ENCODE measurements at regions not wholly inside any gene's neighbourhood (a gene's known extent, or its start where the extent isn't known, plus 50 kb on each side); places are given as distances from the start of the nearest gene placed in this dataset.
"Not testable (repeated sequence)": the region's sequence is repeated elsewhere in the genome, so short reads cannot be mapped to it uniquely, and the experiment has no call there.

GRCh38 chr10:51014680-51015389 is 59.5 kb upstream of the PRKG1 start:
- Histone ChIP-seq H3K9me3 (ENCODE audit: control insufficient read depth, insufficient read depth, low read length) (no peaks in the 10 kb centered on the region), H2BK15ac (ENCODE audit: low read depth, low read length) (no peak overlapping the region), H3K4me2 (ENCODE audit: low read depth, low read length) (no peak overlapping the region), H3K27ac (ENCODE audit: insufficient read depth, low read length) (no peak overlapping the region), H2BK5ac (ENCODE audit: low read depth, low read length, poor library complexity, severe bottlenecking) (no peak overlapping the region), H3K4me3 (ENCODE audit: insufficient read depth, low read depth, low read length) (no peak overlapping the region), H4K5ac (ENCODE audit: low read depth, low read length) (no peak overlapping the region), H3K9ac (ENCODE audit: low read depth, low read length) (no peak overlapping the region), H4K8ac (ENCODE audit: low read depth in 2 of 2, low read length in 2 of 2) (no peak overlapping the region), H2AK5ac (ENCODE audit: low read depth, low read length) (no peak overlapping the region), H2AFZ (replicated peaks; ENCODE audit: low read length, poor library complexity) (no peak overlapping the region), H3K9me1 (ENCODE audit: insufficient read depth, low read length) (no peaks in the 10 kb centered on the region), H2BK20ac (ENCODE audit: low read depth, low read length) (no peak overlapping the region), H2AK9ac (replicated peaks; ENCODE audit: low read depth, low read length, poor library complexity) (no peak overlapping the region), H3K4ac (ENCODE audit: low read depth, low read length) (no peak overlapping the region), H3K56ac (ENCODE audit: extremely low read depth, insufficient read depth, low read length) (no peak overlapping the region), H2BK120ac (ENCODE audit: low read depth, low read length) (no peak overlapping the region), H3K27me3 (ENCODE audit: control insufficient read depth, insufficient read depth, low read length) (no peaks in the 10 kb centered on the region), H3K18ac (ENCODE audit: low read depth, low read length) (no peak overlapping the region), H3K14ac (replicated peaks; ENCODE audit: low read depth, low read length) (no peak overlapping the region), H4K20me1 (ENCODE audit: insufficient read depth, low read length) (peaks cover 22% of the 10 kb centered on the region; the same call in 1 of the 2 replicates), H3K4me1 (ENCODE audit: control insufficient read depth, insufficient read depth, low read length) (no peaks in the 10 kb centered on the region), H3K36me3 (ENCODE audit: control insufficient read depth, insufficient read depth, low read length) (no peaks in the 10 kb centered on the region), H3K79me1 (ENCODE audit: low read depth in 1 of 2, low read length in 2 of 2) (peaks cover 15 to 53% of the 10 kb centered on the region in 2 experiments), H3K23ac (ENCODE audit: low read depth, low read length) (no peak overlapping the region), H4K91ac (ENCODE audit: insufficient read depth, low read depth, low read length) (no peak overlapping the region)
- TF ChIP-seq MXI1 (IDR thresholded peaks at IDR 0.05; ENCODE audit: borderline replicate concordance, low read depth, low read length) (no peak), BHLHE40 (IDR thresholded peaks at IDR 0.05; ENCODE audit: low read depth, low read length) (peak; percentile 59; the same call in 1 of the 2 replicates), CEBPB (IDR thresholded peaks at IDR 0.05; ENCODE audit: low read depth, low read length) (peak; percentile 48; the same call in 1 of the 2 replicates)
- intact Hi-C loops (cut with micrococcal nuclease) (loop anchor here (5.0 kb wide), 1 partner anchor 407 kb away; no protein-coding TSS in a partner anchor), in situ Hi-C loops (cut with MboI; ENCODE audit: low sequenced_read_pairs) (no loop called here), dilution Hi-C loops (cut with HindIII; ENCODE audit: low sequenced_read_pairs, unreplicated experiment) (no loop called here)
- DNase-seq, result peak; percentile 61
- no TSS peak for BruUV-seq (replicated peaks)
- 0 out of 2 replicates have a peak, but pooled peaks have one; percentile 62 for ATAC-seq (ENCODE audit: low read depth)
- WGBS, 2 experiments (ENCODE audit: extremely low coverage in 2 of 2, insufficient read length in 1 of 2), result no CpG with 5 or more reads among the region's 4 CpGs
- CTCF ChIA-PET, result no interaction called here
- POLR2A ChIA-PET (ENCODE audit: unreplicated experiment), result no interaction called here

GRCh38 chr10:51015390-51015754 is 58.9 kb upstream of the PRKG1 start:
- H3K4ac ChIP-seq (ENCODE audit: low read depth, low read length); H4K8ac ChIP-seq (ENCODE audit: low read depth in 2 of 2, low read length in 2 of 2); H4K91ac ChIP-seq (ENCODE audit: insufficient read depth, low read depth, low read length); POLR2A ChIA-PET (ENCODE audit: unreplicated experiment); H3K18ac ChIP-seq (ENCODE audit: low read depth, low read length); H2BK120ac ChIP-seq (ENCODE audit: low read depth, low read length); H2AK9ac ChIP-seq (replicated peaks; ENCODE audit: low read depth, low read length, poor library complexity); H3K27me3 ChIP-seq (ENCODE audit: control insufficient read depth, insufficient read depth, low read length); intact Hi-C loops (cut with micrococcal nuclease); H3K9me3 ChIP-seq (ENCODE audit: control insufficient read depth, insufficient read depth, low read length); BruUV-seq (replicated peaks); H3K14ac ChIP-seq (replicated peaks; ENCODE audit: low read depth, low read length); H2AFZ ChIP-seq (replicated peaks; ENCODE audit: low read length, poor library complexity); H3K27ac ChIP-seq (ENCODE audit: insufficient read depth, low read length); H3K36me3 ChIP-seq (ENCODE audit: control insufficient read depth, insufficient read depth, low read length); H3K4me2 ChIP-seq (ENCODE audit: low read depth, low read length); H2BK20ac ChIP-seq (ENCODE audit: low read depth, low read length); CTCF ChIA-PET; H2AK5ac ChIP-seq (ENCODE audit: low read depth, low read length); H2BK5ac ChIP-seq (ENCODE audit: low read depth, low read length, poor library complexity, severe bottlenecking); H2BK15ac ChIP-seq (ENCODE audit: low read depth, low read length); H3K4me1 ChIP-seq (ENCODE audit: control insufficient read depth, insufficient read depth, low read length); H3K9me1 ChIP-seq (ENCODE audit: insufficient read depth, low read length); H4K5ac ChIP-seq (ENCODE audit: low read depth, low read length); H3K56ac ChIP-seq (ENCODE audit: extremely low read depth, insufficient read depth, low read length); dilution Hi-C loops (cut with HindIII; ENCODE audit: low sequenced_read_pairs, unreplicated experiment); ATAC-seq (ENCODE audit: low read depth); in situ Hi-C loops (cut with MboI; ENCODE audit: low sequenced_read_pairs); H3K9ac ChIP-seq (ENCODE audit: low read depth, low read length); DNase-seq; H3K23ac ChIP-seq (ENCODE audit: low read depth, low read length); H3K4me3 ChIP-seq (ENCODE audit: insufficient read depth, low read depth, low read length): not testable (repeated sequence)
- Histone ChIP-seq H3K79me1 (ENCODE audit: low read depth in 1 of 2, low read length in 2 of 2) (peaks cover 12 to 48% of the 10 kb centered on the region in 2 experiments), H4K20me1 (ENCODE audit: insufficient read depth, low read length) (peaks cover 22% of the 10 kb centered on the region; the same call in 1 of the 2 replicates)

Measured in IMR-90 (cell line).